GM18867 (cell line): ENCODE measurements at regions not wholly inside any gene's neighbourhood (a gene's known extent, or its start where the extent isn't known, plus 50 kb on each side); places are given as distances from the start of the nearest gene placed in this dataset.

Experiments
- ATAC-seq: cut with Tn5 transposase; IDR thresholded peaks from one replicate; pipeline ENCODE4 v1.9.1; 2021; ENCODE audit warnings: mild to moderate bottlenecking, moderate library complexity; ENCODE audit not compliant: unreplicated experiment

- no peak for ATAC-seq
Measured at GRCh38 chr6:23002044-23002619, 432.8 kb downstream of the HDGFL1 start.

- no peak for ATAC-seq
Measured at GRCh38 chr6:23003671-23004467, 434.5 kb downstream of the HDGFL1 start.

GRCh38 chr6:23006656-23007055 lies 437.3 kb downstream of the HDGFL1 start:
- no peak for ATAC-seq

GRCh38 chr6:23011615-23012014 lies 442.2 kb downstream of the HDGFL1 start:
- no peak for ATAC-seq

GRCh38 chr6:23013776-23014175 lies 444.4 kb downstream of the HDGFL1 start:
- ATAC-seq, result no peak

GRCh38 chr6:23016696-23017095 lies 447.3 kb downstream of the HDGFL1 start:
- no peak for ATAC-seq

- ATAC-seq, result no peak
Measured at GRCh38 chr6:23021487-23021886, 452.1 kb downstream of the HDGFL1 start.

- ATAC-seq, result no peak
Measured at GRCh38 chr6:23027281-23027680, 457.9 kb downstream of the HDGFL1 start.

- ATAC-seq, result no peak
Measured at GRCh38 chr6:23031986-23032385, 462.6 kb downstream of the HDGFL1 start.

- no peak for ATAC-seq
Measured at GRCh38 chr6:23034926-23035325, 465.6 kb downstream of the HDGFL1 start.

- ATAC-seq, result no peak
Measured at GRCh38 chr6:23036406-23036983, 467.1 kb downstream of the HDGFL1 start.

GRCh38 chr6:23040899-23041298 lies 471.5 kb downstream of the HDGFL1 start:
- ATAC-seq, result no peak

- ATAC-seq, result no peak
Measured at GRCh38 chr6:23045280-23045679, 475.9 kb downstream of the HDGFL1 start.

GRCh38 chr6:23055523-23055922 lies 486.2 kb downstream of the HDGFL1 start:
- no peak for ATAC-seq

- no peak for ATAC-seq
Measured at GRCh38 chr6:23073821-23074220, 504.5 kb downstream of the HDGFL1 start.

GRCh38 chr6:23077772-23078171 lies 508.4 kb downstream of the HDGFL1 start:
- no peak for ATAC-seq

- no peak for ATAC-seq
Measured at GRCh38 chr6:23081701-23082100, 512.3 kb downstream of the HDGFL1 start.

- no peak for ATAC-seq
Measured at GRCh38 chr6:23086100-23086499, 516.7 kb downstream of the HDGFL1 start.

GRCh38 chr6:23087471-23087870 lies 518.1 kb downstream of the HDGFL1 start:
- no peak for ATAC-seq

GRCh38 chr6:23088761-23089160 lies 519.4 kb downstream of the HDGFL1 start:
- ATAC-seq, result no peak

GRCh38 chr6:23089981-23090380 lies 520.6 kb downstream of the HDGFL1 start:
- ATAC-seq, result no peak

GRCh38 chr6:23091795-23092194 lies 522.4 kb downstream of the HDGFL1 start:
- no peak for ATAC-seq
